Stimulated activated CD4-positive, alpha-beta T cell treated with anti-CD3 and anti-CD28 coated beads, Interleukin-12 subunit alpha, Interleukin-12 subunit beta, amount 100 ng/mL, for 24 hours (primary cell): ENCODE measurements at regions not wholly inside any gene's neighbourhood (a gene's known extent, or its start where the extent isn't known, plus 50 kb on each side); places are given as distances from the start of the nearest gene placed in this dataset.
"Not testable (repeated sequence)": the region's sequence is repeated elsewhere in the genome, so short reads cannot be mapped to it uniquely, and the experiment has no call there.

ENCODE experiments used
- DNase-seq, 2 experiments: peaks; one replicate each; pipeline ENCODE4 v3.0.0-alpha.2; 2020; ENCODE audit warnings: low read depth in 2 of 2

DNA sequence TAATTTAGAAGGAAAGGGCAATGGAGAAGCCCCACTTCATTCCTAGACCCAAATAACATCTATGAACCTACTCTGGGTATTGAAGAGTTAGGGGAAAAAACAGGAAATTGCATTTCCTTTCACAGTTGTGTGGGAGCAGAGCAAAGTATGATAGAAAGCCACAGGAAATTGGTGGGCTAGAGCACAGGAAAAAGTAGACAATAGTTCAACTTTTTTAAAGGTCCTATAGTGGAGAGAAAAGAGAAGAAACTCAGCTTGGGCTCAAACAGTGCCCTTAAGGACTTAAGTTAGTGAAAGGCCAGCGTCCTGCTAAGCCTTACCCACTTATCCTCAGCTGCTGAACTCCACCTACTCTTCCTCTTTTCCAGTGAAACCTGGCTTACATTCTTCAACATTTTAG, 258.1 kb downstream of the DPY19L2 start:
- DNase-seq: no peak

DNA sequence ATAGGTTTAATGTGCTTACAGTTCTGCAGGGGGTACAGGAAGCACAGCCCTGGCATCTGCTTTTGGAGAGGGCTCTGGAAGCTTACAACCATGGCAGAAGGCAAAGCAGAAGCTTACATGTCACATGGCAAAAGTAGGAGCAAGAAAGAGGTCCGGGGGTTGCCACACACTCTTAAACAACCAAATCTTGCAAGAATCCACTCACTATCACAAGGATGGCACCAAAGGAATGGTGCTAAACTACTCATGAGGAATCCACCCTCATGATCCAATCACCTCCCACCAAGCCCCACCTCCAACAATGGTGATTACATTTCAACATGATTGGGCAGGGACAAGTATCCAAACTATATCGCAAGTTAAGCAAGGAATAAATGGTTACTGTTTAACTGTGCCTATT, 255.8 kb upstream of the AVPR1A start:
- DNase-seq: no peak

DNA sequence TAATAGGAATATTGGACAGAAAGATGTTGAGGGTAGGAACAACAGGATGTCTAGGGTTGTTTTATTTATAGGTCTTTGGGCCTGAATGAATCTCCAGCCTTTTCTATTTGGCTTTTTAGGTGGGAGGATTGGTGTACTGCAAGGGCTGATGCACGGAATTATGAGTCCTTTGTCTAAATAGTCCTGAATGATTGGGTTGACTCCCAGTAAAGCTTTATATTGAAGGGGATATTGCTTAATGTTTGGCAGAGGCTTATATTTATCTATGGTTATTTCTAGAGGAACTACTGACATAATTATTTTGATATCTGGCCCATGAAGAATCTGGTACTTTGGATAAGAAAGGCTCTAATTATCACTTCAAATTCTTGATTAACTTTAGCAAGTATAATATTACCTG, 253.6 kb upstream of the AVPR1A start:
- DNase-seq: no peak

DNA sequence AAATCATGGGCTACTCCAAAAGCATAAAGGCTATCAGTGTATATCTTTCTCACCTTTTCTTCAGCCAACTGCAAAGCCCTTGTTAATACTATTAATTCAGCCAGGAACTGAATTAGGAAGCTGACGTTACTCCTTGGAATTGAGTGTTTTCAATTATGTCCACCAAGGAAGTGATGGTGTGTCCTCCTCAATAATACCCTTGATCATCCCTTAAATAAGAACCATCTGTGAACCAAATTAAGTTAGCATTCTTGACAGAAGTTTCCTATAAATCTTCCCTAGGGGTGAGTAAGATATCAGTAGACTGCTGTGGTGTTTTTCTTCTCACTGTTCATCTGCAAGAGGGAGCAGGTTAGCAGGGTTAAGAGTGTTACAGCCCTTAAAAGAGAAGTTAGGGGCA, 252.3 kb upstream of the AVPR1A start:
- no peak for DNase-seq

GRCh38 chr12:63400718-63401117, 249.7 kb upstream of the AVPR1A start:
- no peak for DNase-seq

DNA sequence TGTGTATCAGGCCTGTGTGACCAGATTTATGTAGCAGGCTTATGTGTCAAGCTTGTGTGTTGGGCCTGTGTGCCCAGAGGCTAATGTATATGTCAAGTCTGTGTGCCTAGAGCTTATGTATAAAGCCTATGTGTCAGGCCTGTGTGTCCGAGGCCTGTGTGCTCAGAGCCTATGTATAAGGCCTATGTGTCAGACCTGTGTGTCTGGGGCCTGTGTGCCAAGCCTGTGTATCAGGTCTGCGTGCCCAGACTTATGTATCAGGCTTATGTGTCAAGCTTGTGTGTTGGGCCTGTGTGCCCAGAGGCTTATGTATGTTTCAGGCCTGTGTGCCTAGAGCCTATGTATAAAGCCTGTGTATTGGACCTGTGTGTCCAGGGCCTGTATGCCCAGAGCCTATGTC, 249.3 kb upstream of the AVPR1A start:
- DNase-seq: no peak

DNA sequence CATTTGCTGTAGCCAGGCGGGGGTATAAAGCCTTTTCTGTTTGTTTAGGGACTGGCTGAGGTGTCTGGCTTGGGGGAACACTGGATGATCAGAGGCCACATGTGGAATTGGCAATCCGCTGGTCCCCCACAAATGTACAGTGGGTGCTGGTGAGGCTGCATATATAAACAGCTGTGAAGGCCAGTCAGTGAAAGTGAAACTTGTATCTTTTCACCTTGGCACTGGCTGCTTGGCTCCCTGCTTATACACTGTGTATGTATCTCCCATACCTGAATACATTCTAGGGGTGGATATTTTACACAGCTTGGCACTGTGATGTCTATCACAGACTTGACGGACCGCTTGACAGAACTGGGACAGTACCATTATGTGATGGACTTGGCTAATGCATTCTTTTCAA, 246.8 kb upstream of the AVPR1A start:
- DNase-seq: no peak

GRCh38 chr12:63396135-63396534, 245.1 kb upstream of the AVPR1A start:
- DNase-seq: no peak

- no peak for DNase-seq
Measured at GRCh38 chr12:63394983-63395382, 244.0 kb upstream of the AVPR1A start.

DNA sequence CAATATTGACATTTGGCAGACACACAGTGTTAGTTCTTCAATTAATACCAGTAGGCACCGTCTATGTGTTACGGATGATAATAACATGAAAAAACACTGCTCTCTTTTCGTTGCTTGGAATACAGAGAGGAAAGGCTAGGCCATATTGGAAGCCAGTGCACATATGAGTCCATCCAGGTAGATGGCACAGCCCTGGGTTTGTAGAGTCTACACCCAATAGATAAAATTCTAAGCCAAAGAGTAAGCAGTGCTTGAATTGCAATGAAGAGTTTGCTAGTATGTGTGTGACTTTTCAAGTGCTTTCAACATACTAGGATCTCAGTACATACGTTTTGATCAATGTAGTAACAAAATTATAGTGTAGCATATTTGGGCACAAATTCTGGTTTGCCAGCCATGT, 243.3 kb upstream of the AVPR1A start:
- DNase-seq: no peak

DNA sequence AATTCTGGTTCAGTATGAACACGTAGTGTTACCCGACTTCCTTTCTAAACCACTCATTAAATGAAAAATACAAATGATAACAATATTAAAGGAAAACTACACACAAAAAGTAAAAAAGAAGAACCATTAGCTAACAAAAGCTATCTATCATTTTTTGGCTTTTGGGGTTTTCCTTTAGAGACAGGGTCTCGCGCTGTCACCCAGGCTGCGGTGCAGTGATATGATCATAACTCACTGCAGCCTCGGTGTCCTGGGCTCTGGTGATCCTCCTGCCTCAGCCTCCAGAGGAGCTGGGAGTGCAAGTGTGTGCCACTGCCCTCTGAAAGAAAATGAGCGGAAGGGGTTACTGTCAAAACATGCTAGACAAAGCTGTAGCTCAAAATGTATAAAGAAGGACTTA, 238.2 kb upstream of the AVPR1A start:
- no peak for DNase-seq

GRCh38 chr12:63387771-63388170, 236.8 kb upstream of the AVPR1A start:
- no peak for DNase-seq

DNA sequence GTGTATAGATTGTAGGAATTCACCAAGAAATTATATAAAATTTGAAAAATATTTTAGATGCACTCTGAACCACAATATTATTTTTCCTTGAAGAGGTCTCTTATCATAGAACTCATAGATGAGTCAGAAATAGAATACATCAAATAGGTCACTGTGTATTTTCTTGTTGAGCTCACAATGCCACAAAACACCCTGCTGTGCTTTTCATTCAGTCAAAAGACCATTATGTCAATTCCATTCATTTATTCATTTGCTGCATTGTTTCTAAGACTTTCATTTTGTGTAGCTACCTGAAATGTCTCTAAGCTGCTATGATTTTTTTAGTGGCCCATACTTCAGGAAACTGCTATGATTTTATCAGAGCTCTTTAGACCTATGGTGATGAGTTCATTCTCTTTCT, 231.9 kb upstream of the AVPR1A start:
- no peak for DNase-seq

GRCh38 chr12:63362791-63363190, 211.8 kb upstream of the AVPR1A start:
- no peak for DNase-seq

- DNase-seq: no peak
Measured at GRCh38 chr12:63362166-63362565, 211.2 kb upstream of the AVPR1A start.

- no peak for DNase-seq
Measured at GRCh38 chr12:63354969-63355368, 204.0 kb upstream of the AVPR1A start.

DNA sequence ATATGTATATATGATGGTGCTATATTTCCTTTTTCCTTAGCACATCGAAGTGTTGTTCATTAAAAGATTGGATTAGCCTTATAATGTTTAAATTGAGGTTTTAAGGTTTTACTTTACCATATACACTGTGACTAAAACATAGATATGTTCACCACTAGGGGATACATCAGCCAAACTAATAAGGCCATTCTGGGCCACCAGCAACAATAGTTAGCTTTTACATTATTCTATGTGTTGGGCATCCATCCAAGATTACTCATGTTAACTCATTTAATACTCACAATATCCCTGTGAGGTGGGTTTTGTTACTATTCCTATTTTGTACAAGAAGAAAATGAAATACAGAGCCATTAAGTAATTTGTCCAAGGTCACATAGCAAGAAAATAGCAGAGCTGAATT, 202.6 kb upstream of the AVPR1A start:
- DNase-seq: no peak

DNA sequence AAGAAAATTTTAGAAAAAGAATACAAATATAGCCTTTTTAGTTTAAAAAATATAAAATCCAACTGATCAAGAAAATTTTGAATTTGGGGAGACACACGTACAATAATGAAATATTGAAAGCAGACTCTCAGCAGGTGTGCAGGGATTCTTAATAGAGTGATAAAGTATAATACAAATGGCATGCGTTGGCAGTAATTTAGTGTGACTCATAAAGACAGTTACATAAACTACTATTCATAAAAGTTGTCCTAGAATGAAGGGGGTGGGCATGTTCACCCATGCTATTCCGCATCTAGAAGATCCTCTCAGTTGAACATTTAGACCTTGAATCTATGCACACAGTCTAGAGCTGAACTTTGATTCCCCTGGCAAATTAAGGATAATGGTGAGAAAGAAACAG, 200.4 kb upstream of the AVPR1A start:
- DNase-seq: no peak

DNA sequence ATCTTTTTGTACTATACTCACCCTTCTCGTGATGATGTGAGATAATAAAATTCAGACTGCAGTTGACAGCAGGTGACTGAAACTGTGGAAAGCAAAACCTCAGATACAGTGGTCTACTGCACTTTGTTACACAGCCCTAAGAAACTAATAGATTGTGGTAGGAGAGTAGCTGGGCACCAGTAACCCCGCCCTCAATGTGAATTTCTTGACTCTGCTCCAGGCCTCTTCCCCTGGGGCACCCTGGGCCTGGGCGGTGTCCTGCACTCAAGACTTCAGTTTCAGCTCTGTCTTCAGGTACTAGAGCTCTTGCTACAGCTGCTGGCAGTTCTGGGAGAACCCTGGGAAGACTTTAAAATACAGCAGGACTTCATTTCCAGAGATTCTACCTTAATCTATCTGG, 197.6 kb upstream of the AVPR1A start:
- no peak for DNase-seq

- not testable (repeated sequence) for DNase-seq
Measured at GRCh38 chr12:63337158-63337557, 186.2 kb upstream of the AVPR1A start.

DNA sequence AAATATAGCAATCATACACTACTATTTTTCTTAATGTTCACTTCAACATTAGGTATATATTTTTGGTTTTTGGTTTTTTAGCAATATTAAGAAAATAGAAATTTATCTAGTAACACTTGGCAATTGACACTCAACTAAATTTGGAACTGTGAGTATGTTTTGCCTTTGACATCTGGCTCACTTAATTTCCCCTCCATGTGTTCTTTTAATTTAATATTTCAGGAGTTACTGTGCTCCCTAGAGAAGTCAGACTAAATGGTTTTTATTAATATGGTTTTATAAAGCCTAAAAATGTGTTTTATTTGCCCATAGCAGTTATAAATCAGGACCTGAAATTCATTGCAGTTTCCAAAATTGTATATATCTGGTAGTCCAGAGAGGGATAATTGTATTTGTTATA, 175.3 kb upstream of the AVPR1A start:
- no peak for DNase-seq

- no peak for DNase-seq
Measured at GRCh38 chr12:63325757-63326156, 174.8 kb upstream of the AVPR1A start.

- DNase-seq: no peak
Measured at GRCh38 chr12:63323942-63324341, 172.9 kb upstream of the AVPR1A start.

DNA sequence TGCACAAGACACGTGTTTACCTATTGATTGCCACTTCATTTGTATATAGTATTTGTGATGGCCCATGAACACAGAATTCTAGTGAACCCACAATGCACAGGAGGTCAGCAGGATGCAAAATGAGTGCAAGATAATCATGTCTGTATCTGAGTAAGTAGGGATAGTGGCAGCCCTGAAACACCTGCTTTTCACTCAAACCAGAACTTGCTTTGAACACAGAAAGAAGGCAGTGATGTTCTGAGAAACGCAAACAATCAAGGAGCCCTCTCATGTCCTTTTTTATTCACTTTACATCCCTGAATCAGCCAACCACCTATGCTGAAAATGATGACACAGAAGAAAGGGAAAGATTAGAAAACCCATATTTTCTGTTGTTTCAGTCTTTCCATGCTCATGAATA, 170.4 kb upstream of the AVPR1A start:
- no peak for DNase-seq
